NCI-H1694 (cell line): ENCODE measurements at regions not wholly inside any gene's neighbourhood (a gene's known extent, or its start where the extent isn't known, plus 50 kb on each side); places are given as distances from the start of the nearest gene placed in this dataset.
"Not testable (repeated sequence)": the region's sequence is repeated elsewhere in the genome, so short reads cannot be mapped to it uniquely, and the experiment has no call there.

Experiments used
- DNase-seq: peaks from one replicate; lab custom pipeline; 2025; lab: John Stamatoyannopoulos, UW

- DNase-seq = no peak
These were observed 210.8 kb upstream of the PROX1 start for GRCh38 chr1:213776969-213777368.

- no peak for DNase-seq
These were observed 208.5 kb upstream of the PROX1 start for GRCh38 chr1:213779228-213779627.

GRCh38 chr1:213782941-213783672 is 204.7 kb upstream of the PROX1 start:
- no peak for DNase-seq

GRCh38 chr1:213783893-213784292 is 203.9 kb upstream of the PROX1 start:
- DNase-seq = no peak

GRCh38 chr1:213786683-213787082 is 201.1 kb upstream of the PROX1 start:
- DNase-seq = no peak

GRCh38 chr1:213790565-213790964 is 197.2 kb upstream of the PROX1 start:
- DNase-seq = no peak

- DNase-seq = no peak
These were observed 194.2 kb upstream of the PROX1 start for GRCh38 chr1:213793482-213794067.

- no peak for DNase-seq
These were observed 191.2 kb upstream of the PROX1 start for GRCh38 chr1:213796525-213796924.

GRCh38 chr1:213808288-213808687 is 179.5 kb upstream of the PROX1 start:
- DNase-seq = not testable (repeated sequence)

- DNase-seq = no peak
These were observed 170.6 kb upstream of the PROX1 start for GRCh38 chr1:213817156-213817555.

GRCh38 chr1:213820362-213821149 is 167.2 kb upstream of the PROX1 start:
- DNase-seq = no peak

GRCh38 chr1:213821175-213821942 is 166.4 kb upstream of the PROX1 start:
- no peak for DNase-seq

- no peak for DNase-seq
These were observed 165.8 kb upstream of the PROX1 start for GRCh38 chr1:213821943-213822334.

- DNase-seq = no peak
These were observed 160.9 kb upstream of the PROX1 start for GRCh38 chr1:213826891-213827290.

- no peak for DNase-seq
These were observed 158.9 kb upstream of the PROX1 start for GRCh38 chr1:213828867-213829266.

- peak; percentile 83 for DNase-seq
These were observed 158.0 kb upstream of the PROX1 start for GRCh38 chr1:213829780-213830179.

- DNase-seq = no peak
These were observed 157.4 kb upstream of the PROX1 start for GRCh38 chr1:213830371-213830770.

- DNase-seq = no peak
These were observed 147.2 kb upstream of the PROX1 start for GRCh38 chr1:213840575-213840974.

- DNase-seq = no peak
These were observed 143.1 kb upstream of the PROX1 start for GRCh38 chr1:213844632-213845031.

GRCh38 chr1:213852107-213852506 is 135.7 kb upstream of the PROX1 start:
- DNase-seq = no peak

- DNase-seq = no peak
These were observed 129.2 kb upstream of the PROX1 start for GRCh38 chr1:213858581-213858980.

- no peak for DNase-seq
These were observed 125.9 kb upstream of the PROX1 start for GRCh38 chr1:213861841-213862240.
